ENCODE measurements at regions not wholly inside any gene's neighbourhood (a gene's known extent, or its start where the extent isn't known, plus 50 kb on each side); places are given as distances from the start of the nearest gene placed in this dataset.

DNA sequence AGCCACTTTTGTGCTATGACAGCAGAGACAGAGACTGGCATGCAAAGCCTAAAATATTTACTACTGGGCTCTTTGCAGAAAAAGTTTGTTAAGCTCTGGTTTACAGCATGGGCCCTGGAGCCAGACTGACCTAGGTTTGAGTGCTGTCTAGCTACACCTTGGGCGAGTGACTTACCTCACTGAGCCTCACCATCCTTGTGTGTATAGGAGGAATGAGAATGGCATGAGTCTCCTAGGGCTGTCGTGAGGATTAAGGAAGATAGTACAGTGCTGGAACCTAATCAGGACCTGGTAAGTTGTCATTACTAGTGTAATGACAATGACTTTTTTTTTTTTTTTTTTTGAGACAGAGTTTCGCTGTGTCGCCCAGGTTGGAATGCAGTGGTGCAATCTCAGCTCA, 65.2 kb downstream of the MSX2 start:
- CTCF ChIA-PET: interaction anchor here (0.7 to 0.8 kb wide), 2 partner anchors 14 to 534 kb away, joined by 3 to 4 read pairs; no protein-coding TSS in a partner anchor
- POLR2A ChIA-PET: interaction anchor here (0.7 kb wide), 1 partner anchor 415 kb away, joined by 7 read pairs; no protein-coding TSS in a partner anchor
- H3K27me3 ChIP-seq (replicated peaks in 2 of 5; ENCODE audit: control insufficient read depth in 4 of 5, insufficient read depth in 5 of 5, low read length in 4 of 5): peaks cover 0 to 17% (median 4%) of the 10 kb centered on the region in 5 experiments
- WGBS (ENCODE audit: insufficient coverage): 80% methylated on average over 3 of the region's 4 CpGs
- H3K36me3 ChIP-seq (ENCODE audit: control insufficient read depth in 4 of 4, insufficient read depth in 4 of 4, low read length in 3 of 4): no peaks in the 10 kb centered on the region
- DNase-seq: no peak
- H3K4me1 ChIP-seq (ENCODE audit: control extremely low read depth in 1 of 4, control insufficient read depth in 4 of 4, insufficient read depth in 4 of 4, low read length in 3 of 4): no peaks in the 10 kb centered on the region
- no peak overlapping the region for H3K27ac ChIP-seq (ENCODE audit: insufficient read depth in 1 of 2, low read depth in 1 of 2, low read length in 2 of 2, poor library complexity in 1 of 2, severe bottlenecking in 2 of 2)
- no peak overlapping the region for H3K4me3 ChIP-seq (ENCODE audit: control insufficient read depth in 1 of 7, extremely low read depth in 1 of 7, insufficient read depth in 4 of 7, low read depth in 2 of 7, low read length in 6 of 7)
- peaks cover 0 to 9% (median 0%) of the 10 kb centered on the region in 5 experiments for H3K9me3 ChIP-seq (ENCODE audit: control extremely low read depth in 1 of 5, control insufficient read depth in 4 of 5, insufficient read depth in 2 of 5, low read depth in 1 of 5, low read length in 4 of 5)

- Histone ChIP-seq H3K4me3 (ENCODE audit: control insufficient read depth in 1 of 7, extremely low read depth in 1 of 7, insufficient read depth in 4 of 7, low read depth in 2 of 7, low read length in 6 of 7) (no peak overlapping the region), H3K36me3 (ENCODE audit: control insufficient read depth in 4 of 4, insufficient read depth in 4 of 4, low read length in 3 of 4) (no peaks in the 10 kb centered on the region), H3K27ac (ENCODE audit: insufficient read depth in 1 of 2, low read depth in 1 of 2, low read length in 2 of 2, poor library complexity in 1 of 2, severe bottlenecking in 2 of 2) (no peak overlapping the region), H3K9me3 (ENCODE audit: control extremely low read depth in 1 of 5, control insufficient read depth in 4 of 5, insufficient read depth in 2 of 5, low read depth in 1 of 5, low read length in 4 of 5) (peaks cover 0 to 10% (median 0%) of the 10 kb centered on the region in 5 experiments), H3K4me1 (ENCODE audit: control extremely low read depth in 1 of 4, control insufficient read depth in 4 of 4, insufficient read depth in 4 of 4, low read length in 3 of 4) (no peaks in the 10 kb centered on the region), H3K27me3 (replicated peaks in 2 of 5; ENCODE audit: control insufficient read depth in 4 of 5, insufficient read depth in 5 of 5, low read length in 4 of 5) (peaks cover 0 to 2% (median 0%) of the 10 kb centered on the region in 5 experiments)
- ChIA-PET CTCF (no interaction called here), POLR2A (no interaction called here)
- WGBS (ENCODE audit: insufficient coverage): 100% methylated on average over 1 of the region's 5 CpGs
- no peak for DNase-seq
Measured at GRCh38 chr5:174785120-174785680, 60.8 kb downstream of the MSX2 start.
